ENCODE measurements at regions not wholly inside any gene's neighbourhood (a gene's known extent, or its start where the extent isn't known, plus 50 kb on each side); places are given as distances from the start of the nearest gene placed in this dataset.

DNA sequence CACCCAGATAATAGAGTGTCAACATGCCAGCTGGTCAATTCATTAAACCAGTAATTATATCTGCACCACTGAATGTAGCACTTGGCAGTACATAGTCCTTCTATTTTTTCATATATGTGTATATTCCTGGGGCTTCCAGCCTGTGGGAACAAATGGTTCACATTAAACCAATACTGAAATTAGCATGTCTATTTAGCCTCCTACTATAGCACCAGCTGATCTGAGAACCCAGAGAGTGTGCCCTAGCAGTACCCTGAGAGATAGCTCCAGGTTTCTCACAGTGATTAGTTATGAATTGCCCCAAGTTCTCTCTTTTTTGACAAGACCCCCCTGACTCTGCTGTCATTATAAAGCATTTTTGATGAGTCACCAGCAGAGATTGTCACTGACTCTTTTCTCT is 1097.3 kb upstream of the FLRT2 start:
- H3K27me3 ChIP-seq: no peaks in the 10 kb centered on the region
- no peaks in the 10 kb centered on the region for H3K9me3 ChIP-seq (replicated peaks in 1 of 3)
- no peak overlapping the region for H3K27ac ChIP-seq
- no peak overlapping the region for H3K4me3 ChIP-seq
- no peaks in the 10 kb centered on the region for H3K36me3 ChIP-seq (replicated peaks in 1 of 2)
- H3K4me1 ChIP-seq (replicated peaks in 1 of 2): no peaks in the 10 kb centered on the region
- no peak for DNase-seq
- TF ChIP-seq, protein P1, sequence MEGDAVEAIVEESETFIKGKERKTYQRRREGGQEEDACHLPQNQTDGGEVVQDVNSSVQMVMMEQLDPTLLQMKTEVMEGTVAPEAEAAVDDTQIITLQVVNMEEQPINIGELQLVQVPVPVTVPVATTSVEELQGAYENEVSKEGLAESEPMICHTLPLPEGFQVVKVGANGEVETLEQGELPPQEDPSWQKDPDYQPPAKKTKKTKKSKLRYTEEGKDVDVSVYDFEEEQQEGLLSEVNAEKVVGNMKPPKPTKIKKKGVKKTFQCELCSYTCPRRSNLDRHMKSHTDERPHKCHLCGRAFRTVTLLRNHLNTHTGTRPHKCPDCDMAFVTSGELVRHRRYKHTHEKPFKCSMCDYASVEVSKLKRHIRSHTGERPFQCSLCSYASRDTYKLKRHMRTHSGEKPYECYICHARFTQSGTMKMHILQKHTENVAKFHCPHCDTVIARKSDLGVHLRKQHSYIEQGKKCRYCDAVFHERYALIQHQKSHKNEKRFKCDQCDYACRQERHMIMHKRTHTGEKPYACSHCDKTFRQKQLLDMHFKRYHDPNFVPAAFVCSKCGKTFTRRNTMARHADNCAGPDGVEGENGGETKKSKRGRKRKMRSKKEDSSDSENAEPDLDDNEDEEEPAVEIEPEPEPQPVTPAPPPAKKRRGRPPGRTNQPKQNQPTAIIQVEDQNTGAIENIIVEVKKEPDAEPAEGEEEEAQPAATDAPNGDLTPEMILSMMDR (IDR thresholded peaks at IDR 0.05): no peak
- TF ChIP-seq POLR2A (IDR thresholded peaks at IDR 0.05): no peak
- intact Hi-C loops (cut with DNase I): no loop called here

DNA sequence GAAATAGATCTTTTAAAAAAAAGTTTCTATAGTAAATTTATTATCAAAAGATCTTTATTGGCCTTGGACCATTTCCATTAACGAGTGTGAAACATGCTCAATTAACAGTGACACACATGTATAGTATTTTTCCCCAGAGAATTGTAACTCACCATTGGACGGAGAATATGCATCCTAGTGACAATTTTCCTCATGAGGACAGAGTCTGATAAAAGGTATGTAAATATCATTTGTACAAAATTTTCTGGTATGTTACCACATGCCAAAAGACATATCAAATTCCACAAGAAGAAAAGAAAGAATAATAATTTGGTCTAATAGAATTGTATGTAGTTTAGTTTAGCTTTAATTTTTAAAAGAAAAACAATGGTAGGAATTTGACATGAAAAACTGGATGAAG is 1096.0 kb upstream of the FLRT2 start:
- Histone ChIP-seq H3K4me1 (replicated peaks in 1 of 2) (no peaks in the 10 kb centered on the region), H3K27ac (no peak overlapping the region), H3K36me3 (replicated peaks in 1 of 2) (no peaks in the 10 kb centered on the region), H3K9me3 (replicated peaks in 1 of 3) (no peaks in the 10 kb centered on the region), H3K27me3 (no peaks in the 10 kb centered on the region), H3K4me3 (no peak overlapping the region)
- TF ChIP-seq, protein P1 (IDR thresholded peaks at IDR 0.05): no peak
- TF ChIP-seq POLR2A (IDR thresholded peaks at IDR 0.05): no peak
- 62 to 67% (median 65%) methylated on average over 2 of the region's 2 CpGs for WGBS, 4 donors
- DNase-seq: no peak
- intact Hi-C loops (cut with DNase I): no loop called here

DNA sequence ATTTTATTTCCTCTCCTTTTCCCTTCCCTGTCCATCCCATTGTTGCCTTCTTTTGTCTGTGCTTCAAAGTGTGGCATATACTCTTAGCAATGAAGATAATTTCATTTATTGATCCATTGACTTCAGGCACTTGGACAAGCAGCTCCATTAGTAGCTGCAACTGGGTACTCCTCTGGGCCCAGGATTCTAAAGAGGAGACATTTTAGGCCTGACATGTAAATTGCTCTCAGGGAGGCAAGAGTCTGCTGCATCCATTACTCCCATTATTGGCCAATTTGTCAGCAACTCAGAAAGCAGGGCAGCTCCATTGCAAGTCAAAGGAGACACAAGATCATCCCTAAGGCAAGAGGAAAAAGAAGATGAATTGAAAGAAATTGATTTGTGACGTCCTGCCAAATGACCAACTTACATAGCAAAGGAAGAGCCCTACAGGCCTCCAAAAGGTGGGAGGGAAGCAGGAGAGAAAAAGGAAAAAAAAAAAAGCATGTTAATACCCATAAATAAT is 1094.1 kb upstream of the FLRT2 start:
- Histone ChIP-seq H3K27me3 (no peaks in the 10 kb centered on the region), H3K4me1 (replicated peaks in 1 of 2) (no peaks in the 10 kb centered on the region), H3K27ac (no peak overlapping the region), H3K36me3 (replicated peaks in 1 of 2) (no peaks in the 10 kb centered on the region), H3K4me3 (no peak overlapping the region), H3K9me3 (replicated peaks in 1 of 3) (no peaks in the 10 kb centered on the region)
- DNase-seq: no peak
- intact Hi-C loops (cut with DNase I): no loop called here
- 86 to 89% (median 87%) methylated on average over 1 of the region's 1 CpG for WGBS, 4 donors
- TF ChIP-seq POLR2A (IDR thresholded peaks at IDR 0.05): no peak
- TF ChIP-seq, protein P1 (IDR thresholded peaks at IDR 0.05): no peak

DNA sequence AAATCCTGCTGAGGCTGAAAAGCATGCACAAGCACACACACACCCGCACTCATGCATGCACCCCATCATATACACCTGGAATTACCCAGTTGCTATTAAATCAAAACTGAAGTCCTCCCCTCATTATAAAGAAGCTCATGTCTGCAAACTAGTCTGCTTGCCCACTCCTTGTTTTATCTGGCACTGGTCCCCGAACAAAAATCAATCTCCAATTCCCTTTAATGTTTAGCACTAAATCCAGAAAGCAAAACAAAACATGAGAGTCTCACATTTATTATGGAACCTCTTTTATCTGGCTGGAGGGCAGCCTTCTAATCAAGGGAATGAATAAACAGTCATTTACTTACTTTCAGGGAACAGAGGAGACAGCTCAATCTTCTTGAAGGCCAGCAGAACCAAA is 1093.4 kb upstream of the FLRT2 start:
- Histone ChIP-seq H3K27me3 (no peaks in the 10 kb centered on the region), H3K36me3 (replicated peaks in 1 of 2) (no peaks in the 10 kb centered on the region), H3K4me3 (no peak overlapping the region), H3K4me1 (replicated peaks in 1 of 2) (no peaks in the 10 kb centered on the region), H3K27ac (no peak overlapping the region), H3K9me3 (replicated peaks in 1 of 3) (no peaks in the 10 kb centered on the region)
- DNase-seq: no peak
- WGBS, 4 donors: 53 to 71% (median 62%) methylated on average over 2 of the region's 2 CpGs
- intact Hi-C loops (cut with DNase I): no loop called here
- TF ChIP-seq, protein P1 (IDR thresholded peaks at IDR 0.05): no peak
- TF ChIP-seq POLR2A (IDR thresholded peaks at IDR 0.05): no peak
